ENCODE measurements at regions not wholly inside any gene's neighbourhood (a gene's known extent, or its start where the extent isn't known, plus 50 kb on each side); places are given as distances from the start of the nearest gene placed in this dataset.

DNA sequence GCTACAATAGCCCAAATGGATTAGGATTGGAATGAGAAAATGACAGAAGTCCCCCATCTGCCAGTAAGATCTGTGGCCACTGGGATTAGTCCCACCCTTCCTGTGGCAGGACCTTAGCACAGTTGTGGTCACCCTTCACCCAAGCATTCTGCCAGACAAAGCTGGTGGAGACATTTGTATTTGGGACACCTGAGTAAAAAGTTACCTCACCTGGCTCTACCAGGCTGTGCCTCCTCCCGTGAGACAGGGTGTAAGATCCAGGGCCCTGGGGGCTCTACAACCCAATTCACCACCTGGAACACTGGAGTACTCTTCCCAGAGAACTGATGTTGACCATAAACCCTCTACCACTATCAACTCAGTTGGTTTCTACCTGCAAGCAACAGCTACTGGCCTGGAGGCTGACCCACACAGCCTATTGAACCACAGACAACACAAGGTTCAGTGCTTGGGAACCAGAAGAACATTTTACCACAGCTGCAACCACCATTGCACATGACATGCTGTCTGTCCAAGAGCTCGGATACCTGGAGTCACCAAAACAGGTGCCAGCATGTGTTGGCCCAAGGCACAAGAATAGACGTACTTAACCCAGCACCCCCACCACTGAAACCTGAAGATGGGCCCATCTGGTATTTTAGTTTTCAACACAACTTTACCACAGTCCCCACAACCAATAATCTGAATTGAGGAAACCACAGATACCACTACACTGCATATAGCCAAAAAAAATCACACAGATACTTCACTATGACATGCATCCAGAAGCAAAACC, 1686.7 kb downstream of the SI start:
- no CpG with 5 or more reads among the region's 3 CpGs for WGBS (ENCODE audit: extremely low coverage, insufficient read length, low lambda C conversion rate)
- no peak overlapping the region for H3K4me2 ChIP-seq (ENCODE audit: insufficient read depth, insufficient read length, low read length)
- no peak overlapping the region for H3T11ph ChIP-seq (ENCODE audit: low read length)
- no peak overlapping the region for H4K5ac ChIP-seq (ENCODE audit: insufficient read length, low read depth, low read length)
- H2BK15ac ChIP-seq (ENCODE audit: low read depth, low read length): no peak overlapping the region
- Mint-ChIP-seq H3K4me3 (no peak overlapping the region), H3K36me3 (ENCODE audit: insufficient read depth in 1 of 3, low read depth in 3 of 3) (no peaks in the 10 kb centered on the region), H3K9me3 (no peaks in the 10 kb centered on the region), H3K27me3 (ENCODE audit: low read depth) (no peaks in the 10 kb centered on the region), H3K27ac (no peak overlapping the region), H3K4me1 (no peaks in the 10 kb centered on the region)
- H3K23me2 ChIP-seq (ENCODE audit: insufficient read length, low read depth, low read length, poor library complexity, severe bottlenecking): peaks cover 2% of the 10 kb centered on the region
- H2BK20ac ChIP-seq (ENCODE audit: low read depth, low read length, poor library complexity, severe bottlenecking): no peak overlapping the region
- no peak overlapping the region for H2BK12ac ChIP-seq (ENCODE audit: insufficient read length, low read depth, low read length)
- H4K8ac ChIP-seq (replicated peaks; ENCODE audit: insufficient read length, low read depth, low read length): no peak overlapping the region
- no peak overlapping the region for H3K9ac ChIP-seq (ENCODE audit: extremely low read depth, insufficient read length, low read length)
- no peak overlapping the region for H2AK5ac ChIP-seq (ENCODE audit: insufficient read length, low read length)
- no peak overlapping the region for H2BK120ac ChIP-seq (ENCODE audit: low read depth, low read length, poor library complexity, severe bottlenecking)
- H3K56ac ChIP-seq (ENCODE audit: insufficient read length, low read depth, low read length): no peak overlapping the region
- no peaks in the 10 kb centered on the region for H3K79me1 ChIP-seq (ENCODE audit: insufficient read depth, low read depth, low read length, poor library complexity, severe bottlenecking)
- no peaks in the 10 kb centered on the region for H3K27me3 ChIP-seq (ENCODE audit: insufficient read depth, low read length)
- no peak overlapping the region for H4K91ac ChIP-seq (ENCODE audit: insufficient read length, low read depth, low read length)
- no peaks in the 10 kb centered on the region for H3K4me1 ChIP-seq (ENCODE audit: insufficient read depth, low read length)
- no peak overlapping the region for H3K18ac ChIP-seq (ENCODE audit: insufficient read length, low read depth, low read length)
- H2AFZ ChIP-seq (ENCODE audit: low read length): no peak overlapping the region
- no peak overlapping the region for H3K23ac ChIP-seq (ENCODE audit: insufficient read length, low read depth, low read length)
- no peak for DNase-seq
- no peaks in the 10 kb centered on the region for H3K79me2 ChIP-seq (ENCODE audit: insufficient read depth, low read length)
- no peaks in the 10 kb centered on the region for H4K20me1 ChIP-seq (ENCODE audit: control insufficient read depth, insufficient read depth, insufficient read length)
- TF ChIP-seq, protein P1, sequence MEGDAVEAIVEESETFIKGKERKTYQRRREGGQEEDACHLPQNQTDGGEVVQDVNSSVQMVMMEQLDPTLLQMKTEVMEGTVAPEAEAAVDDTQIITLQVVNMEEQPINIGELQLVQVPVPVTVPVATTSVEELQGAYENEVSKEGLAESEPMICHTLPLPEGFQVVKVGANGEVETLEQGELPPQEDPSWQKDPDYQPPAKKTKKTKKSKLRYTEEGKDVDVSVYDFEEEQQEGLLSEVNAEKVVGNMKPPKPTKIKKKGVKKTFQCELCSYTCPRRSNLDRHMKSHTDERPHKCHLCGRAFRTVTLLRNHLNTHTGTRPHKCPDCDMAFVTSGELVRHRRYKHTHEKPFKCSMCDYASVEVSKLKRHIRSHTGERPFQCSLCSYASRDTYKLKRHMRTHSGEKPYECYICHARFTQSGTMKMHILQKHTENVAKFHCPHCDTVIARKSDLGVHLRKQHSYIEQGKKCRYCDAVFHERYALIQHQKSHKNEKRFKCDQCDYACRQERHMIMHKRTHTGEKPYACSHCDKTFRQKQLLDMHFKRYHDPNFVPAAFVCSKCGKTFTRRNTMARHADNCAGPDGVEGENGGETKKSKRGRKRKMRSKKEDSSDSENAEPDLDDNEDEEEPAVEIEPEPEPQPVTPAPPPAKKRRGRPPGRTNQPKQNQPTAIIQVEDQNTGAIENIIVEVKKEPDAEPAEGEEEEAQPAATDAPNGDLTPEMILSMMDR (conservative IDR thresholded peaks at IDR 0.05): no peak
- no peak overlapping the region for H3K27ac ChIP-seq (ENCODE audit: insufficient read length, low read depth, low read length)
- H3K4ac ChIP-seq (ENCODE audit: low read depth, low read length): no peak overlapping the region
- no peak overlapping the region for H2BK5ac ChIP-seq (ENCODE audit: insufficient read length, low read length)
- H3K9me3 ChIP-seq (ENCODE audit: control insufficient read depth, low read depth, low read length): no peaks in the 10 kb centered on the region
- H3K14ac ChIP-seq (ENCODE audit: insufficient read depth, low read length): no peak overlapping the region
